Right cardiac atrium (tissue), 5 donors: ENCODE measurements at regions not wholly inside any gene's neighbourhood (a gene's known extent, or its start where the extent isn't known, plus 50 kb on each side); places are given as distances from the start of the nearest gene placed in this dataset.

Source experiments
- ATAC-seq, 2 donors: fragments of 200-7000 bp; cut with Tn5 transposase; one replicate each; pipeline versions ENCODE4 v1.8.0 to v1.9.1; 2020; ENCODE audit warnings: moderate library complexity in 2 of 2, mild to moderate bottlenecking in 1 of 2
- DNase-seq, 3 donors: peaks; one replicate each; pipeline ENCODE4 v3.0.0-alpha.2; 2020
- H3K27ac ChIP-seq: one replicate; pipeline ENCODE4 v1.5.1; 2013; ENCODE audit warnings: mild to moderate bottlenecking, low read length, control low read depth, moderate library complexity
- H3K27me3 ChIP-seq: one replicate; pipeline ENCODE4 v1.6.1; 2013; ENCODE audit not compliant: control insufficient read depth, insufficient read depth
- H3K4me1 ChIP-seq: one replicate; pipeline ENCODE4 v1.6.1; 2013; ENCODE audit warnings: low read length; ENCODE audit not compliant: control insufficient read depth, insufficient read depth
- H3K4me3 ChIP-seq: one replicate; pipeline ENCODE4 v1.5.1; 2013; ENCODE audit warnings: low read length, control low read depth
- H3K9me3 ChIP-seq: one replicate; pipeline ENCODE4 v1.6.1; 2013; ENCODE audit warnings: low read length; ENCODE audit not compliant: control insufficient read depth
- WGBS: extraction: QIAGEN DNeasy Blood & Tissue Kit; methylation state at CpG from one replicate; pipeline ENCODE4 v1.1.7; 2013; 5-methylcytosine and 5-hydroxymethylcytosine counted together
- intact Hi-C, 4 donors: fragments of 100-400 bp; cut with DNase I; formaldehyde crosslinking; loops; one replicate each; pipeline versions ENCODE4 v1.11.0 to v1.14.0; 2022 to 2023
- donor health status: healthy with polysubstance abuse.
- donor health status: DM: no; HTN: yes; CAD: no.
- donor health status: DM: no; HTN: no; CAD: no.
- donor health status: DM: no; HTN: yes; CAD: no; lungs with severe emphysema.
- donor health status: DM: yes; HTN: yes; CAD: no.

DNA sequence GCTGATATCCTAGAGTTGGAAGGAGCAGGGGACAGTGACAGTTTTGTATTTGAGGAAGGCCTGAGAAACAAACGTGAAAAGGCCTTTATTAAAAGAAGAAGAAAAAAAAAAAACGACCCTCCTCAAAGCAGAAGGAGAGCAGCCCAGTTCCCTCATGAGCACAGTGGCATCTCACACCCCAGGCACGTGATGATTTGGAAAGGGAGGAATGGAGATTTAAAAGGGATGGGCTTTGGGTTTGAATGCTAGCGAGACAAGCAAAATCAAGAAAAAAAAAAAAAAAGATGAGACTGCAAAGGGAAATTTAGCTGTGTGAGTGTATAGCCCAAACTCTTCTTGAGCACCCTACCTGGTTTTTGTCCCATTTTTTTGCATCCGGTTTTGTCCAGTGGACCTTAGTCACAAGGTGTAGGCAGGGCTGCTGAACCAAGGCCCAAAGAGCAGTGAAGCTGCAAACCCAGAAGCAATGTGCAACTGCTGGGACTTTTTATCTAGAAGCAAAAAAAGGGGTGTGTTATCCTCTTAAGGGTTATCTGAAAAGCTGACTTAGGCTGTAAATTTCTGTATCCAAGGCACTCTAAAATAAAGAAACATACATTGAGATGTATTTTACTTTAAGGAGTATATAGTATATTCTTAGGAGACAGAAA, 54.5 kb upstream of the RREB1 start:
- no peak overlapping the region for H3K4me3 ChIP-seq

More for the DNA sequence above, 54.5 kb upstream of the RREB1 start:
- H3K27ac ChIP-seq: no peak overlapping the region
- no peaks in the 10 kb centered on the region for H3K27me3 ChIP-seq
- intact Hi-C loops: no loop called here
- ATAC-seq (no peak), DNase-seq (no peak)
- no peaks in the 10 kb centered on the region for H3K4me1 ChIP-seq
- 40% methylated on average over 5 of the region's 5 CpGs for WGBS
- H3K9me3 ChIP-seq: no peaks in the 10 kb centered on the region
